ENCODE measurements at regions not wholly inside any gene's neighbourhood (a gene's known extent, or its start where the extent isn't known, plus 50 kb on each side); places are given as distances from the start of the nearest gene placed in this dataset.

GRCh38 chr21:35606146-35606545, 454.2 kb downstream of the SETD4 start (continued):
- TF ChIP-seq ZFP36L1 (CRISPR knock-in tag; IDR thresholded peaks at IDR 0.05): no peak

- ChIA-PET POLR2A (no interaction called here), CTCF (ENCODE audit: low intra/inter-chr PET ratio, low total read pairs) (no interaction called here)
- TF ChIP-seq ZSCAN12 (CRISPR knock-in tag; IDR thresholded peaks at IDR 0.05): no peak
- TF ChIP-seq ESRRA (CRISPR knock-in tag; IDR thresholded peaks at IDR 0.05; ENCODE audit: low read depth): no peak
- no peak for TF ChIP-seq IKZF4 (CRISPR knock-in tag; IDR thresholded peaks at IDR 0.05; ENCODE audit: borderline replicate concordance, low read depth, not compliant biosample characterization)
- no peak for TF ChIP-seq PCBP2 (optimal IDR thresholded peaks at IDR 0.05; ENCODE audit: low read depth, low read length, poor library complexity, severe bottlenecking)
- no peak for TF ChIP-seq PATZ1 (CRISPR knock-in tag; IDR thresholded peaks at IDR 0.05)
- no peak for TF ChIP-seq ZNF343 (CRISPR knock-in tag; IDR thresholded peaks at IDR 0.05)
- 0 out of 2 replicates have a peak, but pooled peaks have one; percentile 12 for TF ChIP-seq CTCF (CRISPR knock-in tag; IDR thresholded peaks at IDR 0.05)
- no peaks in the 10 kb centered on the region for H3K36me3 ChIP-seq (replicated peaks in 1 of 2; ENCODE audit: control insufficient read depth in 1 of 2, insufficient read depth in 2 of 2, low read length in 2 of 2)
- WGBS (ENCODE audit: low lambda C conversion rate): 6% methylated on average over 4 of the region's 5 CpGs
- H3K27ac ChIP-seq (ENCODE audit: extremely low read length, insufficient read depth, low read length): no peak overlapping the region
- H3K9me3 ChIP-seq (ENCODE audit: low read length): no peaks in the 10 kb centered on the region
- no peak overlapping the region for H3K4me3 ChIP-seq (replicated peaks in 1 of 3; ENCODE audit: insufficient read depth in 1 of 3, low read depth in 2 of 3, low read length in 3 of 3)
- BruUV-seq (replicated peaks): no TSS peak
- no peaks in the 10 kb centered on the region for H4K20me1 ChIP-seq (ENCODE audit: insufficient read depth, low read length)
- H3K4me1 ChIP-seq (ENCODE audit: insufficient read depth, low read length): no peaks in the 10 kb centered on the region
- ATAC-seq (peak; percentile 56; the same call in 2 of the 3 replicates), FAIRE-seq (no peak), DNase-seq (ENCODE audit: low spot score) (no peak)
- H3K9ac ChIP-seq (ENCODE audit: insufficient read depth, low read depth, low read length): no peak overlapping the region
- intact Hi-C loops (cut with micrococcal nuclease; ENCODE audit: unreplicated experiment) (no loop called here), in situ Hi-C loops (cut with HindIII; ENCODE audit: extremely low pct_ligation_motif_present, low pct_unique_long_range_greater_than_20kb) (no loop called here)
- no peaks in the 10 kb centered on the region for H3K79me2 ChIP-seq (ENCODE audit: insufficient read depth, low read length)
- H3K27me3 ChIP-seq (ENCODE audit: control insufficient read depth in 1 of 2, insufficient read depth in 2 of 2, low read length in 2 of 2): no peaks in the 10 kb centered on the region
- no peak overlapping the region for H3K4me2 ChIP-seq (ENCODE audit: low read depth, low read length)
- no peak overlapping the region for H2AFZ ChIP-seq (ENCODE audit: low read length)
Observed at GRCh38 chr21:35603494-35603893, 456.8 kb downstream of the SETD4 start.

All from HepG2 (cell line).